KOPT-K1 (cell line): ENCODE measurements at regions not wholly inside any gene's neighbourhood (a gene's known extent, or its start where the extent isn't known, plus 50 kb on each side); places are given as distances from the start of the nearest gene placed in this dataset.

ENCODE experiments used
- H3K27ac ChIP-seq: fragments of 200-600 bp; sonication (generic); 2 replicates; pipeline ENCODE4 v1.5.1; 2016; ENCODE audit warnings: antibody characterized with exemption, mild to moderate bottlenecking, low read depth, low read length; ENCODE audit not compliant: poor library complexity, severe bottlenecking
- H3K36me3 ChIP-seq: fragments of 200-600 bp; sonication (generic); 2 replicates; pipeline ENCODE4 v1.5.1; 2017; ENCODE audit warnings: antibody characterized with exemption, mild to moderate bottlenecking, low read length, moderate library complexity; ENCODE audit not compliant: insufficient read depth
- H3K9me3 ChIP-seq: fragments of 200-600 bp; sonication (generic); 2 replicates; pipeline ENCODE4 v1.5.1; 2017; ENCODE audit warnings: antibody characterized with exemption, low read length, mild to moderate bottlenecking; ENCODE audit not compliant: insufficient read depth, poor library complexity, severe bottlenecking

DNA sequence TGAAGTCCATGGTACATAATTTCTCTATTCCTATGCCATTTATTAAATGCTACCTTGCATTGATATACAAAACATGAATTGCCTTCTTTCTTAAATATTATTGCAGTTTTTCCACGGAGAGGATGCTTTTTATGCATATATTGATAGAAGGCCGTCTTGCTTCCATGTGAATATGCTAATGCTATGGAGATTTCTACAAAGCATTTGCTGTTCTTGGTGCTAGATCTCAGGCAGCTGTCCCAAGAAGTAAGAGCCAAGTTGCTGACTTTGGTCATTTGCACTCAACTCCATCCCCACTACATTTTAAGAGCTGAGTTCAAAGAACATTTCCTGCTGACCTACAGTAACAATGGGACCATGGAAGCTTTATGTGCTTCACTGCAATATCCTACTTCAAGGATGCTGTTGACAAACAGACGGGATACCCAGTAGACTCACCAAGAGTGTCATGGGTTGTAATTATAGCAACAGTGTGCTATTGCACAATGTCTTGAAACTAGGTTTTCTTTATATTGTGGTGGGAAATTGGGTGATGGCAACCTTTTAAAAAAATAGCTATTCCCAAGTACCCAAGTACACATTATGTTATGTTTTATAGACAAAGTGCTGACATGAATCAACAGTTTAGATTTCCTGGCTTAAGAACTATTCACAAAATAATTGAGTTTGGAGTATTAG is 1172.4 kb upstream of the PIK3C3 start:
- no peak overlapping the region for H3K27ac ChIP-seq
- H3K9me3 ChIP-seq, result no peaks in the 10 kb centered on the region
- H3K36me3 ChIP-seq, result no peaks in the 10 kb centered on the region

GRCh38 chr18:40769786-40770185 is 1185.2 kb upstream of the PIK3C3 start:
- no peaks in the 10 kb centered on the region for H3K9me3 ChIP-seq

GRCh38 chr18:40760251-40760650 is 1194.8 kb upstream of the PIK3C3 start:
- Histone ChIP-seq H3K9me3 (no peaks in the 10 kb centered on the region), H3K27ac (no peak overlapping the region), H3K36me3 (no peaks in the 10 kb centered on the region)

More at GRCh38 chr18:40769786-40770185, 1185.2 kb upstream of the PIK3C3 start:
- Histone ChIP-seq H3K36me3 (no peaks in the 10 kb centered on the region), H3K27ac (no peak overlapping the region)

DNA sequence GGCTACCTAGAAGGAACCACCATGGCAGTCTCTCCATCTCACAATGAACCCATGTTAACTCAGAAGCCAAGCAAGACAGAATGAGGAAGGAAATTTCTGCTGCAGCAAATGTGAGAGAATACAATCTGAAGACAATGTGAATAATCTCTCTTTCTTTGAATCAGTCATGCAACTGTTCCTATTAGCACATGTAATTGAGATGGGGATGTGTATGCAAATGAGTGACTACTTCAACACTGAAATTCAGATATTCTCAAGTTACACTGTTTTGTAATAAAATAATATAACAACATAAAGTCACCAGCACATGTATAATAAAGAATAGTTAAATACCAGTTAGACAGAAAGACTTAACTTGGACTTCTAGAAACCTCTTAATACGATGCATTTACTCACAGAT is 1200.6 kb upstream of the PIK3C3 start:
- Histone ChIP-seq H3K27ac (no peak overlapping the region), H3K9me3 (no peaks in the 10 kb centered on the region), H3K36me3 (no peaks in the 10 kb centered on the region)

- Histone ChIP-seq H3K9me3 (no peaks in the 10 kb centered on the region), H3K27ac (no peak overlapping the region), H3K36me3 (no peaks in the 10 kb centered on the region)
Measured at GRCh38 chr18:40752316-40752715, 1202.7 kb upstream of the PIK3C3 start.

DNA sequence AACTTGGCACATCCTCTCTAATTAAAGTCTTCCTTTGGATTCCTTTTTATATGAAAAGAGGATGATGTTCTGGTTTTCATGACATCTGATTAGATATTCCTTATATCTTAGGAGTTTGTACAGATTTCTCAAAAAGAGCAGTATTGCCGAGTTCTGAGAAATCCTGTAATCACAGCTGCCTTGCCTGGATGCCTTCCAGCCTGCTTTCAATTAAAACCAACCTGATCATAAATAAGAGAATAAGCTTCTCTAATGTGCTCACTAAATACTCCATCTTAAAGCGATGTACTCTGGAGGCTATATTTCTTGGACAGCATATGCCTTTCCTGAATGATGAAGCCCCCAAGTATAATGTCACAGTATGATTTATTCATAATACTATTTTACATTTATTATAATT is 1203.8 kb upstream of the PIK3C3 start:
- Histone ChIP-seq H3K9me3 (no peaks in the 10 kb centered on the region), H3K27ac (no peak overlapping the region)

DNA sequence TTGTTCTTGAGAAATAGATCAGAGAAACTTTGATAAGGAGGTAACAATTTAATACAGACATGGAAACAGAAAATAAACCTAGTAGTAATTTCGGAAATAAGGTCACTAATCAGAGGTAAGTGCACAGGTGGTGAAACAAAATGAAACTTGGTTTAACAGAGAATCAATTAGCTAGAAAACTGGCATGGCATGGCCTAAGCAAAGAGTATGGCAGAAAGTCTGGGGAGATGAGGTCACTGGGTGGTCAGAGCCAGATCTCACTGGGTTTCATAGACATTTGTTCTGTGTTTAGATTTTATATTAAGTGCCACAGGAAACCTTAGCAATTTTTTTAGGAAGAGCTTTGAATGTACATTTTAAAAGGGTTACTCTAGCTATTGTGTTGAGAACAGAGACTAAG is 1216.0 kb upstream of the PIK3C3 start:
- no peak overlapping the region for H3K27ac ChIP-seq
- no peaks in the 10 kb centered on the region for H3K36me3 ChIP-seq
- H3K9me3 ChIP-seq, result no peaks in the 10 kb centered on the region

More for the DNA sequence above, 1203.8 kb upstream of the PIK3C3 start:
- no peaks in the 10 kb centered on the region for H3K36me3 ChIP-seq

- Histone ChIP-seq H3K36me3 (no peaks in the 10 kb centered on the region), H3K9me3 (no peaks in the 10 kb centered on the region), H3K27ac (no peak overlapping the region)
Measured at GRCh38 chr18:40738321-40738880, 1216.6 kb upstream of the PIK3C3 start.

DNA sequence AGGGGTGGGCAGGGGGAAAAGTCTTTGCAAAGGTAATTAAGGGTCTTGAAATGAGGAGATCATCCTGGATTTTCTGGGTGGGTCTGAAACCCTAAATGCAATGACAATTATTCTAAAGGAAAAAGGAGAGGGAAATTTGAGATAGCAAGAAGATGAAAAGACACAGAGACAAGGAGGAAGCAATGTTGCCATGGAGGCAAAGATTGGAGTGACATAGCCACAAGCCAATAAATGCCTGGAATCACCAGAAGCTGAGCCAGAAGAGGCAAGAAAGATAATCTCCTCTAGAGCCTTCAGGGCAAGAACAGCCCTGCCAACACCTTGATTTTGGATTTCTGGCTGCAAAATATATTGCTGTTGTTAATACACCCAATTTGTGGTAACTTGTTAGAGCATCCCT is 1246.3 kb upstream of the PIK3C3 start:
- Histone ChIP-seq H3K9me3 (no peaks in the 10 kb centered on the region), H3K36me3 (no peaks in the 10 kb centered on the region), H3K27ac (no peak overlapping the region)

GRCh38 chr18:40707797-40708196 is 1247.2 kb upstream of the PIK3C3 start:
- H3K9me3 ChIP-seq, result no peaks in the 10 kb centered on the region
- no peak overlapping the region for H3K27ac ChIP-seq
- H3K36me3 ChIP-seq, result no peaks in the 10 kb centered on the region

DNA sequence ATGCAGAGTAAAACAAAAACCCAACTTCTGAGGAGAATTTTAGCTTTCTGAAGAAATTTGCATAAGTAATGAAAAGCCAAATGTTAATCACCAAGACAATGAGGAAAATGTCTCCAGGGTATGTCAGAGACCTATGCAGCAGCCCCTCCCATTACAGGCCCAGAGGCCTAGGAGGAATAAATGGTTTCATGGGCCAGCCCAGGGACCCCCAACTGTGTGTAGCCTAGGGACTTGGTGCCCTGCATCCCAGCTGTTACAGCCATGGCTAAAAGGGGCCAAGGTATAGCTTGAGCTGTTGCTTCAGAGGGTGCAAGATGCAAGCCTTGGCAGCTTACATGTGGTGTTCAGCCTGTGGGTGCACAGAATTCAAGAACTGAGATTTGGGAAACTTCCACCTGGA is 1256.9 kb upstream of the PIK3C3 start:
- Histone ChIP-seq H3K9me3 (no peaks in the 10 kb centered on the region), H3K27ac (no peak overlapping the region), H3K36me3 (no peaks in the 10 kb centered on the region)

DNA sequence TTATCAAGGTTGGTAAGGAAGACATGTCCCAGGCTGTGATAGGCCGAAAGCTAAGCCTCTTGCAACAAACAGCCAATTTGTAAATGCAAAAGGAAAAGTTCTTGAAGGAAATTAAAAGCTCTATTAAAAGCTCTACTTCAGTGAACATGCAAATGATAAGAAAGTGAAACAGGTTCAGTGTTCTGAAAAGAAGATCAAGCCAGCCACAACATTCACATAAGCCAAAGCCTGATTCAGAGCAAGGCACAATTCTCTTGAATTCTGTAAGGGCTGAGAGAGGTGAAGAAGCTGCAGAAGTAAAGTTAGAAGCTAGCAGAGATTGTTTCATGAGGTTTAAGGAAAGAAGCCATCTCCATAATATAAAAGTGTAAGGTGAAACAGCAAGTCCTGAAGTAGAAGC is 1259.5 kb upstream of the PIK3C3 start:
- H3K9me3 ChIP-seq, result no peaks in the 10 kb centered on the region
- H3K27ac ChIP-seq, result no peak overlapping the region
- H3K36me3 ChIP-seq, result no peaks in the 10 kb centered on the region

- no peak overlapping the region for H3K27ac ChIP-seq
- no peaks in the 10 kb centered on the region for H3K9me3 ChIP-seq
- no peaks in the 10 kb centered on the region for H3K36me3 ChIP-seq
Measured at GRCh38 chr18:40692871-40693270, 1262.2 kb upstream of the PIK3C3 start.

DNA sequence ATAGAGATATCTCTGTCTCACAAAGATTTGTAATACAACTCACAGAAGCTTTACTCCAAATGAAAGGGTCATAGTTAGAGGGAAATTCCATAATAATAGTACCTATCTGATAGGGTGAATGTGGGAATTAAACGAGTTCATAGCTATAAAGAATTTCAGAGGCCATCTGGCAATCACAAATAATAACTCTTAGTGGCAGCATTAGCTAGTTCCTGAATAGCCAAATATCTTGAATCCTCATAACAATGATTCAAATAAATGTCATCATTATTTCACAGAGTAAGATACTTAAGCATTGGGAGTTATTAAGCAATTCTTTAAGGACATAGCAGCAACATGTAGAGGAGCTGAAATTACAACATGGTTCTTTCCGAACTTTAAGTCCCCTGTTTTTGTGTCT is 1265.0 kb upstream of the PIK3C3 start:
- Histone ChIP-seq H3K36me3 (no peaks in the 10 kb centered on the region), H3K9me3 (no peaks in the 10 kb centered on the region), H3K27ac (no peak overlapping the region)

- no peaks in the 10 kb centered on the region for H3K9me3 ChIP-seq
- H3K36me3 ChIP-seq, result no peaks in the 10 kb centered on the region
- H3K27ac ChIP-seq, result no peak overlapping the region
Measured at GRCh38 chr18:40687399-40687798, 1267.6 kb upstream of the PIK3C3 start.

- no peaks in the 10 kb centered on the region for H3K9me3 ChIP-seq
- no peaks in the 10 kb centered on the region for H3K36me3 ChIP-seq
- H3K27ac ChIP-seq, result no peak overlapping the region
Measured at GRCh38 chr18:40686836-40687235, 1268.2 kb upstream of the PIK3C3 start.
